CD4-positive, CD25-positive, alpha-beta regulatory T cell (primary cell): ENCODE measurements at regions not wholly inside any gene's neighbourhood (a gene's known extent, or its start where the extent isn't known, plus 50 kb on each side); places are given as distances from the start of the nearest gene placed in this dataset.

Experiments
- ATAC-seq, 2 donors: fragments of 150-1000 bp; cut with Tn5 transposase; one replicate each; pipeline ENCODE4 v1.10.0; 2021; ENCODE audit warnings: low read depth in 2 of 2, moderate number of reproducible peaks in 2 of 2, moderate library complexity in 1 of 2
- DNase-seq, 3 donors: peaks; one replicate each; pipeline versions ENCODE4 v3.0.0 to v3.0.0-alpha.2; 2012 to 2022; ENCODE audit warnings: mixed read lengths in 1 of 3
- H3K27ac ChIP-seq: one replicate; pipeline ENCODE4 v1.7.0; 2013; ENCODE audit warnings: mild to moderate bottlenecking, low read length; ENCODE audit not compliant: insufficient read depth, poor library complexity, severe bottlenecking
- H3K27me3 ChIP-seq: one replicate; pipeline ENCODE4 v1.7.0; 2013; ENCODE audit warnings: low read length; ENCODE audit not compliant: control insufficient read depth, insufficient read depth
- H3K36me3 ChIP-seq: one replicate; pipeline ENCODE4 v1.7.0; 2013; ENCODE audit warnings: mild to moderate bottlenecking, low read length, moderate library complexity; ENCODE audit not compliant: control insufficient read depth, insufficient read depth
- H3K4me1 ChIP-seq: 2 replicates; pipeline ENCODE4 v1.7.0; 2013; ENCODE audit warnings: mild to moderate bottlenecking, low read length; ENCODE audit not compliant: insufficient read depth, control insufficient read depth, poor library complexity, severe bottlenecking
- H3K4me3 ChIP-seq: one replicate; pipeline ENCODE4 v1.7.0; 2013; ENCODE audit warnings: low read depth, mild to moderate bottlenecking, low read length, moderate library complexity
- H3K9me3 ChIP-seq, 2 experiments: 1 replicate in 1 of 2; 2 replicates in 1 of 2; pipeline ENCODE4 v1.7.0; 2013; ENCODE audit warnings: low read length in 2 of 2, mild to moderate bottlenecking in 1 of 2, moderate library complexity in 1 of 2; ENCODE audit not compliant: control insufficient read depth in 2 of 2
- H3K27ac Mint-ChIP-seq, 3 donors: one replicate each; pipeline ENCODE4 v1.8.0; 2020 to 2022; ENCODE audit warnings: mild to moderate bottlenecking in 3 of 3, mixed read lengths in 3 of 3, moderate library complexity in 2 of 3
- H3K27me3 Mint-ChIP-seq: one replicate; pipeline ENCODE4 v1.8.0; 2022; ENCODE audit warnings: mild to moderate bottlenecking, mixed read lengths
- H3K36me3 Mint-ChIP-seq: one replicate; pipeline ENCODE4 v1.8.0; 2020; ENCODE audit warnings: mixed read lengths
- H3K4me1 Mint-ChIP-seq, 4 donors: one replicate each; pipeline ENCODE4 v1.8.0; 2020 to 2022; ENCODE audit warnings: mixed read lengths in 4 of 4, mild to moderate bottlenecking in 1 of 4
- H3K4me3 Mint-ChIP-seq, 4 donors: one replicate each; pipeline ENCODE4 v1.8.0; 2020 to 2022; ENCODE audit warnings: mild to moderate bottlenecking in 4 of 4, mixed read lengths in 4 of 4, moderate library complexity in 3 of 4
- H3K9me3 Mint-ChIP-seq, 7 donors: one replicate each; pipeline ENCODE4 v1.8.0; 2020 to 2022; ENCODE audit warnings: mixed read lengths in 7 of 7, mild to moderate bottlenecking in 3 of 7, moderate library complexity in 2 of 7

- H3K27ac ChIP-seq, result no peak overlapping the region
These were observed 95.2 kb downstream of the FAM217A start for GRCh38 chr6:3983778-3984177.

GRCh38 chr6:3984494-3984893 is 94.4 kb downstream of the FAM217A start:
- H3K27ac Mint-ChIP-seq, result no peak overlapping the region
- no peaks in the 10 kb centered on the region for H3K27me3 Mint-ChIP-seq
- H3K9me3 Mint-ChIP-seq, result peaks cover 0 to 4% (median 0%) of the 10 kb centered on the region in 7 donors
- Histone ChIP-seq H3K27ac (no peak overlapping the region), H3K36me3 (peaks cover 5% of the 10 kb centered on the region), H3K9me3 (no peaks in the 10 kb centered on the region), H3K4me3 (no peak overlapping the region), H3K27me3 (no peaks in the 10 kb centered on the region), H3K4me1 (no peaks in the 10 kb centered on the region)
- DNase-seq (no peak), ATAC-seq (no peak)
- peaks cover 33% of the 10 kb centered on the region for H3K36me3 Mint-ChIP-seq
- no peak overlapping the region for H3K4me3 Mint-ChIP-seq
- H3K4me1 Mint-ChIP-seq, result peaks cover 4 to 18% (median 16%) of the 10 kb centered on the region in 4 donors

More at GRCh38 chr6:3983778-3984177, 95.2 kb downstream of the FAM217A start:
- H3K27me3 Mint-ChIP-seq, result no peaks in the 10 kb centered on the region
- H3K4me3 Mint-ChIP-seq, result no peak overlapping the region
- H3K4me1 Mint-ChIP-seq, result peaks cover 4 to 17% (median 14%) of the 10 kb centered on the region in 4 donors
- Histone ChIP-seq H3K27me3 (no peaks in the 10 kb centered on the region), H3K9me3 (no peaks in the 10 kb centered on the region), H3K4me3 (no peak overlapping the region), H3K4me1 (no peaks in the 10 kb centered on the region), H3K36me3 (peaks cover 5% of the 10 kb centered on the region)
- DNase-seq, result no peak
- H3K9me3 Mint-ChIP-seq, result peaks cover 0 to 4% (median 0%) of the 10 kb centered on the region in 7 donors
- peaks cover 33% of the 10 kb centered on the region for H3K36me3 Mint-ChIP-seq
- peak overlapping the region in 1 of 3 donors; percentile 20 for H3K27ac Mint-ChIP-seq
- ATAC-seq, result no peak

- Histone ChIP-seq H3K4me3 (no peak overlapping the region), H3K9me3 (no peaks in the 10 kb centered on the region), H3K27ac (no peak overlapping the region), H3K27me3 (no peaks in the 10 kb centered on the region), H3K4me1 (peaks cover 7% of the 10 kb centered on the region), H3K36me3 (peaks cover 5% of the 10 kb centered on the region)
- Mint-ChIP-seq H3K9me3 (peaks cover 0 to 4% (median 0%) of the 10 kb centered on the region in 7 donors), H3K4me3 (no peak overlapping the region), H3K27me3 (no peaks in the 10 kb centered on the region), H3K4me1 (peaks cover 4 to 26% (median 23%) of the 10 kb centered on the region in 4 donors), H3K36me3 (peaks cover 33% of the 10 kb centered on the region), H3K27ac (no peak overlapping the region)
- DNase-seq (no peak), ATAC-seq (no peak)
These were observed 92.7 kb downstream of the FAM217A start for GRCh38 chr6:3986241-3986640.

GRCh38 chr6:3987053-3987452 is 91.9 kb downstream of the FAM217A start:
- Histone ChIP-seq H3K4me1 (peaks cover 7% of the 10 kb centered on the region), H3K4me3 (no peak overlapping the region), H3K27ac (no peak overlapping the region), H3K36me3 (peaks cover 5% of the 10 kb centered on the region), H3K9me3 (no peaks in the 10 kb centered on the region), H3K27me3 (no peaks in the 10 kb centered on the region)
- ATAC-seq, result no peak
- Mint-ChIP-seq H3K27ac (no peak overlapping the region), H3K9me3 (peaks cover 0 to 2% (median 0%) of the 10 kb centered on the region in 7 donors), H3K4me3 (no peak overlapping the region), H3K27me3 (no peaks in the 10 kb centered on the region), H3K4me1 (peaks cover 4 to 28% (median 27%) of the 10 kb centered on the region in 4 donors), H3K36me3 (peaks cover 31% of the 10 kb centered on the region)
- no peak for DNase-seq

GRCh38 chr6:3987576-3987975 is 91.4 kb downstream of the FAM217A start:
- H3K27me3 ChIP-seq, result no peaks in the 10 kb centered on the region

GRCh38 chr6:3990692-3991491 is 88.0 kb downstream of the FAM217A start:
- Mint-ChIP-seq H3K9me3 (no peaks in the 10 kb centered on the region), H3K27ac (peak overlapping the region in 1 of 3 donors; percentile 28), H3K27me3 (no peaks in the 10 kb centered on the region), H3K4me3 (peak overlapping the region in 1 of 4 donors; percentile 10), H3K36me3 (peaks cover 17% of the 10 kb centered on the region), H3K4me1 (peaks cover 0 to 29% (median 28%) of the 10 kb centered on the region in 4 donors)
- Histone ChIP-seq H3K27ac (no peak overlapping the region), H3K4me1 (peaks cover 7% of the 10 kb centered on the region), H3K9me3 (no peaks in the 10 kb centered on the region), H3K4me3 (no peak overlapping the region), H3K36me3 (peaks cover 5% of the 10 kb centered on the region), H3K27me3 (no peaks in the 10 kb centered on the region)
- ATAC-seq (peak; percentile 82 to 87), DNase-seq (peak; percentile 51 to 65 (median 58))

More at GRCh38 chr6:3987576-3987975, 91.4 kb downstream of the FAM217A start:
- Mint-ChIP-seq H3K4me3 (no peak overlapping the region), H3K9me3 (no peaks in the 10 kb centered on the region), H3K4me1 (peaks cover 4 to 29% (median 28%) of the 10 kb centered on the region in 4 donors), H3K36me3 (peaks cover 28% of the 10 kb centered on the region), H3K27me3 (no peaks in the 10 kb centered on the region), H3K27ac (peak overlapping the region in 1 of 3 donors; percentile 13)
- Histone ChIP-seq H3K4me3 (no peak overlapping the region), H3K27ac (no peak overlapping the region), H3K36me3 (peaks cover 5% of the 10 kb centered on the region), H3K9me3 (no peaks in the 10 kb centered on the region), H3K4me1 (peaks cover 7% of the 10 kb centered on the region)
- DNase-seq (no peak), ATAC-seq (no peak)

- Histone ChIP-seq H3K4me1 (peaks cover 7% of the 10 kb centered on the region), H3K9me3 (no peaks in the 10 kb centered on the region), H3K4me3 (no peak overlapping the region), H3K27me3 (no peaks in the 10 kb centered on the region), H3K27ac (no peak overlapping the region), H3K36me3 (peaks cover 5% of the 10 kb centered on the region)
- Mint-ChIP-seq H3K4me1 (peaks cover under 1 to 23% (median 23%) of the 10 kb centered on the region in 4 donors), H3K9me3 (no peaks in the 10 kb centered on the region), H3K4me3 (no peak overlapping the region), H3K27ac (no peak overlapping the region), H3K36me3 (peaks cover 9% of the 10 kb centered on the region), H3K27me3 (no peaks in the 10 kb centered on the region)
- DNase-seq, result no peak
- ATAC-seq, result no peak
These were observed 87.0 kb downstream of the FAM217A start for GRCh38 chr6:3991941-3992340.

- Mint-ChIP-seq H3K27me3 (no peaks in the 10 kb centered on the region), H3K36me3 (no peaks in the 10 kb centered on the region), H3K27ac (no peak overlapping the region), H3K4me1 (peaks cover 15 to 26% (median 21%) of the 10 kb centered on the region in 4 donors), H3K9me3 (no peaks in the 10 kb centered on the region), H3K4me3 (no peak overlapping the region)
- H3K4me3 ChIP-seq, result no peak overlapping the region
- no peaks in the 10 kb centered on the region for H3K9me3 ChIP-seq
- ATAC-seq (no peak), DNase-seq (no peak)
- no peak overlapping the region for H3K27ac ChIP-seq
- no peaks in the 10 kb centered on the region for H3K4me1 ChIP-seq
- H3K27me3 ChIP-seq, result no peaks in the 10 kb centered on the region
- H3K36me3 ChIP-seq, result no peaks in the 10 kb centered on the region
These were observed 82.6 kb downstream of the FAM217A start for GRCh38 chr6:3996349-3996748.
